A673 (cell line): ENCODE measurements at regions not wholly inside any gene's neighbourhood (a gene's known extent, or its start where the extent isn't known, plus 50 kb on each side); places are given as distances from the start of the nearest gene placed in this dataset.

Source experiments
- BruUV-seq: library from RNA; stranded (reverse); fragments of 400-500 nt; replicated peaks from 2 replicates; lab custom pipeline; 2021; lab: Mats Ljungman, UMichigan
- CTCF ChIA-PET: fragments of 300-600 bp; sonication (Branson Sonifier 250); formaldehyde crosslinking; loops from one replicate; lab custom pipeline; 2022; ENCODE audit warnings: antibody characterized with exemption; lab: Charles Lee
- POLR2A ChIA-PET: fragments of 300-600 bp; sonication (Branson Sonifier 250); formaldehyde crosslinking; loops from one replicate; lab custom pipeline; 2022; ENCODE audit warnings: antibody characterized with exemption; ENCODE audit not compliant: low non-redundant PET; lab: Charles Lee
- DNase-seq: peaks from one replicate; pipeline ENCODE4 v3.0.0-alpha.2; 2015; ENCODE audit warnings: low spot score
- H3K27ac ChIP-seq: fragments of 200-600 bp; sonication (generic); 2 replicates; pipeline ENCODE4 v1.5.1; 2016; ENCODE audit warnings: mixed run types, low read depth, mild to moderate bottlenecking, mixed read lengths, antibody characterized with exemption, low read length; ENCODE audit not compliant: poor library complexity, severe bottlenecking
- H3K27me3 ChIP-seq: fragments of 200-600 bp; sonication (generic); replicated peaks from 2 replicates; pipeline ENCODE4 v1.6.1; 2017; ENCODE audit warnings: mixed run types, low read depth, mild to moderate bottlenecking, mixed read lengths, antibody characterized with exemption, low read length; ENCODE audit not compliant: insufficient read depth, poor library complexity
- H3K36me3 ChIP-seq: fragments of 200-600 bp; sonication (generic); 2 replicates; pipeline ENCODE4 v1.6.1; 2016; ENCODE audit warnings: mixed run types, mild to moderate bottlenecking, mixed read lengths, antibody characterized with exemption, low read length; ENCODE audit not compliant: insufficient read depth, poor library complexity, severe bottlenecking
- H3K4me1 ChIP-seq: fragments of 200-600 bp; sonication (generic); 2 replicates; pipeline ENCODE4 v1.6.1; 2017; ENCODE audit warnings: mixed run types, mild to moderate bottlenecking, mixed read lengths, antibody characterized with exemption, low read length; ENCODE audit not compliant: insufficient read depth, poor library complexity, severe bottlenecking
- H3K4me3 ChIP-seq: fragments of 200-600 bp; sonication (generic); 2 replicates; pipeline ENCODE4 v1.5.1; 2016; ENCODE audit warnings: low read depth, mixed run types, mild to moderate bottlenecking, mixed read lengths, low read length; ENCODE audit not compliant: poor library complexity, severe bottlenecking
- H3K9me3 ChIP-seq: fragments of 200-600 bp; sonication (generic); 2 replicates; pipeline ENCODE4 v1.6.1; 2016; ENCODE audit warnings: mixed run types, low read depth, mild to moderate bottlenecking, mixed read lengths, antibody characterized with exemption, low read length; ENCODE audit not compliant: poor library complexity, severe bottlenecking
- CTCF ChIP-seq: fragments of 300-800, 200-600 bp; sonication (generic); conservative IDR thresholded peaks from 2 replicates; pipeline ENCODE4 v1.5.1; 2017; ENCODE audit warnings: low read depth, mild to moderate bottlenecking, antibody characterized with exemption, low read length, moderate library complexity, mixed read lengths
- EZH2 ChIP-seq: fragments of 200-600 bp; sonication (generic); IDR thresholded peaks from 2 replicates; pipeline ENCODE4 v1.6.1; 2017; ENCODE audit warnings: borderline replicate concordance, low read depth, mild to moderate bottlenecking, mixed read lengths, antibody characterized with exemption, low read length; ENCODE audit not compliant: poor library complexity, severe bottlenecking
- intact Hi-C: fragments of 100-400 bp; cut with micrococcal nuclease; formaldehyde crosslinking; loops from one replicate; pipeline ENCODE4 v1.10.0; 2022; ENCODE audit not compliant: unreplicated experiment

DNA sequence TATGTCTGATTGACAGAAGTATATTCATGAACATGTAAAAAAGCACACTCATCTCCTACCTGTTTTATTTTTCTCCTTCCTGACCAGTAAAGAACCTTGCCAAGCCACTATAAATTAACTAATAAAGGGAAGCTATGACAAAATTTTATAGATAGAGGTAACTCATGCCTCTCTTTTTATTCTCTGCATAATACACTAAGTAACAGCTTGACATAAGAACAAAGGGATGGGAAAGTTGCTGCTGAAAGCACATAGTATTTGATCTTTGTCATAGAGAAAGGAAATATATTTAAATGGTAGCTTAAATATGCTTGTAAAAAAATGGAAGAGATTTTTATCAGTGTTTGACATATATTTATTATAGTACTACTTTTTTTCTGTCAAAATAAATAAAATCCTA lies 1065.7 kb upstream of the CDH9 start:
- Histone ChIP-seq H3K36me3 (no peaks in the 10 kb centered on the region), H3K27me3 (no peaks in the 10 kb centered on the region), H3K4me1 (no peaks in the 10 kb centered on the region), H3K9me3 (peaks cover 5% of the 10 kb centered on the region), H3K27ac (no peak overlapping the region), H3K4me3 (no peak overlapping the region)
- TF ChIP-seq EZH2 = no peak
- TF ChIP-seq CTCF = no peak
- no TSS peak for BruUV-seq
- CTCF ChIA-PET = no interaction called here
- intact Hi-C loops = no loop called here
- POLR2A ChIA-PET = no interaction called here
- DNase-seq = no peak

DNA sequence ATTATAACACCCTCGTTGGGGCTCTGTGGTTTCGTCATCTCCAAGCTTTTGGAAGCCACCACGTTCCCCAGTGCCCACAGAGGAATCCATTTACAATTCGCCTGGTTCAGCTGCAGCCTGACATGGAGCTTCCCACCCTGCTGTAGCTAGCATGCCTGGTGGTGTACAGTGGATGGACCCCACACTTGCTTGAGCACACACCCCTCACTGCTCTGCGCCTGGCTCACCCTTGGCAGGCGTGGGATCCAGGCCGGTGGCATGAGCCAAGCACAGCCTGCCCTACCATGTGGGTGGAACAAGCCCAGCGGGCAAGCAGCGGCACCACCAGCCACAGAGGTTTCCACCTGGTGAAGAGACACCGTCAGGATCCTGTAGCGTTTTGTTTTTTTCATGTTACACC lies 1045.7 kb upstream of the CDH9 start:
- ChIA-PET CTCF (no interaction called here), POLR2A (no interaction called here)
- Histone ChIP-seq H3K9me3 (no peaks in the 10 kb centered on the region), H3K36me3 (no peaks in the 10 kb centered on the region), H3K4me3 (no peak overlapping the region), H3K27me3 (no peaks in the 10 kb centered on the region), H3K4me1 (no peaks in the 10 kb centered on the region), H3K27ac (no peak overlapping the region)
- intact Hi-C loops = no loop called here
- no peak for TF ChIP-seq CTCF
- TF ChIP-seq EZH2 = no peak
- no TSS peak for BruUV-seq
- DNase-seq = no peak

DNA sequence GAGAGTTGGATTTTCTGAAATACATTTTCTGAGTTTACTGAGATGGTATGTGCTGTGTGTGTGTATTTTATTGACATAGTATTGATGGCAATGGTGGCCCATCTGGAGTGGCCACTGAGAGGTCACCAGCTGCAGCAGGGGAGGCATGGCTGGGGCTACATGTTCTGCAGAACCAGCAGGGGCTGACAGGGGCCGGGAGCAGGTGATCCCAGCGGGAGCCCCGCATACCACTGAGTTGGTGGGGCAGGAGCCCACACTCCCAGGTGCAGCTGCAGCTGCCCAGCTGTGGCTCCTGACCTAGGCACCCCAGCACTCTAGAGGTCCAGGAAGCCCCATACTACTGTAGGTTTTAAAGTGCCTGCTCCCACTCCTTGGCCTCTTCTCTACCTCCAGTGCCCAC lies 1044.2 kb upstream of the CDH9 start:
- intact Hi-C loops = no loop called here
- CTCF ChIA-PET = no interaction called here
- no peak for DNase-seq
- Histone ChIP-seq H3K4me1 (no peaks in the 10 kb centered on the region), H3K4me3 (no peak overlapping the region), H3K36me3 (no peaks in the 10 kb centered on the region), H3K27ac (no peak overlapping the region), H3K9me3 (no peaks in the 10 kb centered on the region), H3K27me3 (no peaks in the 10 kb centered on the region)
- BruUV-seq = no TSS peak
- no peak for TF ChIP-seq EZH2
- TF ChIP-seq CTCF = no peak
- POLR2A ChIA-PET = no interaction called here
